Keratinocyte (primary cell): ENCODE measurements at regions not wholly inside any gene's neighbourhood (a gene's known extent, or its start where the extent isn't known, plus 50 kb on each side); places are given as distances from the start of the nearest gene placed in this dataset.

Experiments
- DNase-seq: peaks from one replicate; pipeline ENCODE4 v3.0.0-alpha.2; 2011; ENCODE audit warnings: low read depth, missing footprints, low spot score
- FAIRE-seq: peaks from 2 replicates; lab custom pipeline; 2011; peaks lifted over from hg19 to GRCh38; lab: Jason Lieb, UNC
- H2AFZ ChIP-seq: 2 replicates; pipeline ENCODE4 v1.6.0; 2012; ENCODE audit warnings: low read length, control low read depth, inconsistent platforms; ENCODE audit not compliant: control insufficient read depth
- H3K27ac ChIP-seq: 2 replicates; pipeline ENCODE4 v1.5.1; 2011; ENCODE audit warnings: low read length; ENCODE audit not compliant: control insufficient read depth, insufficient read depth
- H3K27me3 ChIP-seq: 3 replicates; pipeline ENCODE4 v1.6.0; 2011; ENCODE audit warnings: low read length; ENCODE audit not compliant: control insufficient read depth, insufficient read depth; ENCODE audit errors: extremely low read depth
- H3K36me3 ChIP-seq, 2 experiments: 2 replicates in 1 of 2; 3 replicates in 1 of 2; pipeline ENCODE4 v1.5.1; 2011; ENCODE audit warnings: low read length in 2 of 2, mild to moderate bottlenecking in 1 of 2; ENCODE audit not compliant: control insufficient read depth in 2 of 2, insufficient read depth in 2 of 2; ENCODE audit errors: extremely low read depth in 1 of 2
- H3K4me1 ChIP-seq: 3 replicates; pipeline ENCODE4 v1.5.1; 2011; ENCODE audit warnings: low read length; ENCODE audit not compliant: control insufficient read depth, insufficient read depth; ENCODE audit errors: extremely low read depth
- H3K4me2 ChIP-seq: 3 replicates; pipeline ENCODE4 v1.6.0; 2011; ENCODE audit warnings: low read depth, low read length; ENCODE audit not compliant: control insufficient read depth, insufficient read depth; ENCODE audit errors: extremely low read depth
- H3K4me3 ChIP-seq, 3 experiments: fragments of 200-600 bp in 1 of 3; sonication (generic) in 1 of 3; 2 replicates in 2 of 3; 3 replicates in 1 of 3; pipeline ENCODE4 v1.5.1; 2011 to 2016; ENCODE audit warnings: low read length in 3 of 3, mild to moderate bottlenecking in 3 of 3, control low read depth in 2 of 3, inconsistent platforms in 1 of 3, low read depth in 1 of 3, mixed read lengths in 1 of 3, mixed run types in 1 of 3, moderate library complexity in 1 of 3; ENCODE audit not compliant: control insufficient read depth in 2 of 3, insufficient read depth in 2 of 3; ENCODE audit errors: extremely low read depth in 1 of 3
- H3K79me2 ChIP-seq: 2 replicates; pipeline ENCODE4 v1.6.0; 2012; ENCODE audit warnings: low read length; ENCODE audit not compliant: control insufficient read depth, insufficient read depth
- H3K9ac ChIP-seq: 3 replicates; pipeline ENCODE4 v1.6.0; 2011; ENCODE audit warnings: low read length; ENCODE audit not compliant: control insufficient read depth, insufficient read depth; ENCODE audit errors: extremely low read depth
- H3K9me1 ChIP-seq: 3 replicates; pipeline ENCODE4 v1.6.0; 2011; ENCODE audit warnings: low read length; ENCODE audit not compliant: control insufficient read depth, insufficient read depth; ENCODE audit errors: extremely low read depth
- H3K9me3 ChIP-seq: 2 replicates; pipeline ENCODE4 v1.5.1; 2012; ENCODE audit warnings: low read depth, low read length; ENCODE audit not compliant: control insufficient read depth
- H4K20me1 ChIP-seq: 3 replicates; pipeline ENCODE4 v1.6.0; 2011; ENCODE audit warnings: low read length; ENCODE audit not compliant: control insufficient read depth, insufficient read depth; ENCODE audit errors: extremely low read depth
- CTCF ChIP-seq, 3 experiments: IDR thresholded peaks in 1 of 3; conservative IDR thresholded peaks in 1 of 3; optimal IDR thresholded peaks in 1 of 3; 2 replicates in 2 of 3; 3 replicates in 1 of 3; pipeline versions ENCODE3 to v1.5.1; 2011; ENCODE audit warnings: low read length in 3 of 3, mild to moderate bottlenecking in 3 of 3, moderate library complexity in 2 of 3, control low read depth in 1 of 3, inconsistent platforms in 1 of 3; ENCODE audit not compliant: insufficient read depth in 2 of 3; ENCODE audit errors: extremely low read depth in 1 of 3
- EZH2 ChIP-seq: IDR thresholded peaks from one replicate; pipeline ENCODE4 v1.6.1; 2012; ENCODE audit warnings: inconsistent platforms, mild to moderate bottlenecking, low read length, moderate library complexity
- dilution Hi-C: fragments of 300-500 bp; cut with MboI; formaldehyde crosslinking; loops from one replicate; pipeline ENCODE4 v1.7.0; 2020; ENCODE audit warnings: low sequenced_read_pairs; ENCODE audit not compliant: extremely low pct_ligation_motif_present

GRCh38 chr10:64086083-64086767 lies 565.0 kb downstream of the REEP3 start:
- dilution Hi-C loops, result no loop called here
- Histone ChIP-seq H3K9me3 (no peaks in the 10 kb centered on the region), H3K9me1 (no peaks in the 10 kb centered on the region), H3K27ac (no peak overlapping the region), H3K36me3 (no peaks in the 10 kb centered on the region), H4K20me1 (no peaks in the 10 kb centered on the region), H3K4me1 (no peaks in the 10 kb centered on the region), H2AFZ (no peak overlapping the region), H3K79me2 (no peaks in the 10 kb centered on the region), H3K27me3 (no peaks in the 10 kb centered on the region), H3K9ac (no peak overlapping the region), H3K4me2 (no peak overlapping the region), H3K4me3 (no peak overlapping the region)
- no peak for DNase-seq
- no peak for FAIRE-seq
- TF ChIP-seq EZH2, result no peak
- TF ChIP-seq CTCF (optimal IDR thresholded peaks at IDR 0.05 in 1 of 3, IDR thresholded peaks at IDR 0.05 in 1 of 3, conservative IDR thresholded peaks at IDR 0.05 in 1 of 3; ENCODE audit: extremely low read depth in 1 of 3, insufficient read depth in 2 of 3, low read length in 3 of 3), result no peak

- FAIRE-seq, result no peak
- no peak for TF ChIP-seq CTCF (optimal IDR thresholded peaks at IDR 0.05 in 1 of 3, IDR thresholded peaks at IDR 0.05 in 1 of 3, conservative IDR thresholded peaks at IDR 0.05 in 1 of 3; ENCODE audit: extremely low read depth in 1 of 3, insufficient read depth in 2 of 3, low read length in 3 of 3)
- no peak for TF ChIP-seq EZH2
- Histone ChIP-seq H3K9ac (no peak overlapping the region), H3K9me3 (no peaks in the 10 kb centered on the region), H3K9me1 (no peaks in the 10 kb centered on the region), H3K27ac (no peak overlapping the region), H3K36me3 (no peaks in the 10 kb centered on the region), H2AFZ (no peak overlapping the region), H3K27me3 (no peaks in the 10 kb centered on the region), H3K79me2 (no peaks in the 10 kb centered on the region), H3K4me3 (no peak overlapping the region), H3K4me2 (no peak overlapping the region), H4K20me1 (no peaks in the 10 kb centered on the region), H3K4me1 (no peaks in the 10 kb centered on the region)
- DNase-seq, result no peak
- dilution Hi-C loops, result no loop called here
These were observed 568.4 kb downstream of the REEP3 start for GRCh38 chr10:64089648-64090047.
